HG02943 (cell line): ENCODE measurements at regions not wholly inside any gene's neighbourhood (a gene's known extent, or its start where the extent isn't known, plus 50 kb on each side); places are given as distances from the start of the nearest gene placed in this dataset.

Source experiments
- ATAC-seq: cut with Tn5 transposase; IDR thresholded peaks from one replicate; pipeline ENCODE4 v1.9.1; 2021; ENCODE audit warnings: mild to moderate bottlenecking, low read depth, moderate library complexity; ENCODE audit not compliant: unreplicated experiment

- no peak for ATAC-seq
These were observed 113.5 kb upstream of the TMEM18 start for GRCh38 chr2:790634-791245.

- ATAC-seq = no peak
These were observed 112.9 kb upstream of the TMEM18 start for GRCh38 chr2:790081-790480.

DNA sequence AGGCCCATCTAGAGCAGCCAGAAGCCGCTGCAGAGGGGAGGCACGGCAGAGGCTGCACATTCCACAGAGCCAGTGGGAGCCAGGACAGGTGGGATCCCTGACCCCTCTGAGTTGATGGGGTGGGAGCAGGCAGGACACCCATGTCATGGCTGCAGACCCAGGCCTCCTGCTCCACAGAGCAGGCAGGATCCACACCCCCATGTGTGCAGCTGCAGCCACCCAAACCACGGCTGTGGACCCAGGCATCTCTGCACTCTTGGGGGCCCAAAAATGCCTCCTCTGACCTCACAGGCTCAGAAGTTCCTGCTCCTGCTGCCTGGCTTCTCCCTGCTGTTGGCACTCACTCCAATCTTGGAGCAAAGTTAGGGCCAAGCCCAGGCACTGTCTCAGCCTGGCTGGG is 112.3 kb upstream of the TMEM18 start:
- no peak for ATAC-seq

GRCh38 chr2:788227-789032 is 111.2 kb upstream of the TMEM18 start:
- no peak for ATAC-seq

DNA sequence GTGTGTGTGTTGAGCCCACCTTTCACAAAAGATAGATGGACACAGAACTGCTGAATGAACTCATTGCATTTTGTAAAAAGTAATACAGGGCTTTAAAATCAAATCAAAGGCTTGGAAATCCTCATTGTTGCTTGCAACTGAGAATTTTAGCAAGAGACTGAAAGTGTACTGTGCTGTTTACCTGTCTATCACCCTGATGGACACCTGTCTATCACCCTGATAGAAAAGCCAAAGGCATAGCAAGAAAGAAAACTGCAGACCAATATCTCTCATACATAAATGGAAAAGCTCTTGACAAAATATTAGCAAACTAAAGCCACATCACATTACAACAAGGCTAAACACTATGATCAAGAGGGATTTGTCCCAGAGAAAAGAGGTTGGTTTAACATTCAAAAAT is 107.5 kb upstream of the TMEM18 start:
- no peak for ATAC-seq

- no peak for ATAC-seq
These were observed 103.4 kb upstream of the TMEM18 start for GRCh38 chr2:780581-780980.

DNA sequence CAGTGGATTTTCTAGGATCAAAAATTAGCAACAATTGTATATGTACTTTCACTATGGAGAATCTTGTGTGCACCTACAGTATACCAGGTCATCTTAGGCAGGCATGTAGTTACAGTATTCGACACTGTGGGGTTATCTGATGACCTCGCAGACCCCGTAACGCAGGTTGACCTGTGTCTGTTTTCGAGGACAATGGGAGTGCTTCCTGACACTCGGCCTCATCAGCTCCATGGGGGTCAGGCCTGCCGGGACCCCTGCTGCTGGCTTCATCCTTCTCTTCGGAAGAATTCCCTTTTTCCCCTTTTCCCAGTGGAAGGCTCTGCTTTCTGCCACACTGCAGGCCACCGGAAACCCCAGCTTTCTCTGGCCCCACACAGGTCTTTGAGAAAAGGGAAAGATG is 102.8 kb upstream of the TMEM18 start:
- ATAC-seq = no peak

DNA sequence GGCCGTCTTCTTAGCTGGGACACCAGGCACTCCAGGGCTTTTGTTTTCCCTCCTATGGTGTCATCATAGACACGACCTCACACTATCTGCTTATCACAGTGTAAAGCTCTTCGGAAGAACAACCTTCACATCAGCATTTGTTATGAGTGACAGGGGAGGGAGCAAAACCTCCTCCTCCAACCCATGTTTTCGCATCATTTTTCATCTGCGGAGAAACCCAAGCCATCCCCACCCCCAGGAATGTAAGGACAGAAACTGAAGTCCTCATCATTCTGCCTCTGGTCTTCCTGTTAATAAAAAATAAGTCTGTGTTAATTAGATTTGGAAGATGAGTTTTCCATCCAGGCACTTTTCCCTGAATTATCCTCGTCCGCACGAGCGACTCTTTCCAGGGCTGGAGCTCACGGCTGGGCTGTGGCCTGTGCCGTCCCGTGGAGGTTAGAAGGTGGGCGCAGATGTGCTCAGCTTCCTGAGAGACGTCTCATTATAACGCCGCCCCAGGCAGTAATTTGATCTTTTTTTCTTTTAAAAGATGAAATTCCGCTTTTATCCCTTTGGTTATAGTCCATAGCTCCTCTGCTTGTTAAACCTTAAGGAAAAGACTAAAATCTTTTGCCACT is 101.6 kb upstream of the TMEM18 start:
- no peak for ATAC-seq

GRCh38 chr2:777546-777945 is 100.3 kb upstream of the TMEM18 start:
- no peak for ATAC-seq

DNA sequence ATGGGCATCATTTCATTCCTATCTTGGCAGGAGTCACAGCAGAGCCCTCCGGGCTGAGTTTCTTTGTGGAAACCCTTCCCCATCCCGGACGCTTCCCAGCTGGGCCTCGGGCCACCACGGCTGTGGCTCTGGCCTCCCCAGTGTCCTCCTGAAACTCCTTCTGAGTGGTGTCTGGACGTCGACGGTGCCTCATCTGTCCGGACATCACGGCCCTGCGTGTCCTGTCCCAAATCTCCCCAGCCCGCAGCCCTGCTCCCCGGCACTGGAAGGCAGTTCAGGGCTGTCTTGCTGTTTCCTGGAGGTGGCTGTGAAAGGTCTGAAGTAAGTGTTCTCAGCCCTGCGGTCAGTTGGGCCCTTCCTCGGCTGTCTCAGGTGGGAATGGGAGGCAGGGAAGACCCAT is 99.8 kb upstream of the TMEM18 start:
- ATAC-seq = no peak

GRCh38 chr2:776487-776886 is 99.3 kb upstream of the TMEM18 start:
- ATAC-seq = no peak

- no peak for ATAC-seq
These were observed 98.8 kb upstream of the TMEM18 start for GRCh38 chr2:776038-776437.

DNA sequence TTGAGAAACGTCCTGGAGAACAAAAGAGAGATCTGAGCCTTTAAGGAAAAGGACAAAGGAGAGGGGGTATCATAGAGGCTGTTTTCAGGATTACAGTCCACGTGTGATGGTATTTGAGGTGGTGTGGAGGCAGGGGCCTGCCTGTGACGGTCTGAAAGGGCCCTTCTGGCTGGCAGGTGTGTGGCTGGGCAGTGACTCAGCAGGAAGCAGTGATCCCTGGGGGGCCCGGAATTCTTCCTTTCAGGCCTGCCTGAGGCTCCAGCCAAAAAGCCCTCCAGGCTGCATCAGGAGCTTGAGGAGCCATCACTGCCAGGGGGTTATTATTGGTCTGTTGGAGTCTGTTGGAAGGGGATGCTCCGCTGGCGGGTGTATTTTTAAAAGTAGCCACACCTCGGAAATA is 97.2 kb upstream of the TMEM18 start:
- ATAC-seq = no peak

GRCh38 chr2:773256-774160 is 96.3 kb upstream of the TMEM18 start:
- no peak for ATAC-seq

DNA sequence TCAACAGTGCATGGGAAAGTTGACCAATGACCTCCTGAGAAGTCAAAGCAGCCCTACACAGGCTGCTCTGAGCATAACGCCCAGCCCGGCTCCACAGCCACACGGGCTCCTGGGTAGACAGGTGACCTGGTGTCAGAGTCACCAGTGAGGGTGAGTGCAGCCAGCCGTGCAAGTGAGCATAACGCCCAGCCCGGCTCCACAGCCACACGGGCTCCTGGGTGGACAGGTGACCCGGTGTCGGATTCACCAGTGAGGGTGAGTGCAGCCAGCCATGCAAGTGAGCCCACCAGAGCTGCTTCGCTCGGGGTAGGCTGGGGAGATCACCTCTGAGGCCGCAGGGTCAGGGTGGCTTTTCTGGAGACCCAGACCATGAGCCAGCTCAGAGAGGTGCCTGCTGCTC is 94.3 kb upstream of the TMEM18 start:
- ATAC-seq = no peak

DNA sequence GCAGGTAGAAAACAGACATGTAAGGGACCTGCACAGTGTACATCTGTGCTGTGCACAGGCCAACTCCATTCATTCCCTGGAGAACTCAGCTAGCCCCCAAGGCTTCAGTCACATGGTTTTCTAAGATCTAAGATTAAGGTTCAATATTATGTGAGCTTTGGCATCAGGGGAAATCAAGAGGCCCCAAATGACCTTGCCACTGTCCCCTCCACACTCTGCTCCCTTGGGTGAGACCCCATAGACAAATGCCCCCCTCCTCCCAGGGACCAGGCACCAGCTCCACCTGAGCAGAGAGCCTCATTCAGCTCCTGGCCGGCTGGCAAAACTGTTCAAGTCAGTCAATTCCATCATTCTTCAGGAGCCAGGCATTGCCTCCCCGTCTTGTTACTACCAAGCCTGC is 93.6 kb upstream of the TMEM18 start:
- ATAC-seq = no peak

GRCh38 chr2:769771-770170 is 92.6 kb upstream of the TMEM18 start:
- ATAC-seq = no peak

DNA sequence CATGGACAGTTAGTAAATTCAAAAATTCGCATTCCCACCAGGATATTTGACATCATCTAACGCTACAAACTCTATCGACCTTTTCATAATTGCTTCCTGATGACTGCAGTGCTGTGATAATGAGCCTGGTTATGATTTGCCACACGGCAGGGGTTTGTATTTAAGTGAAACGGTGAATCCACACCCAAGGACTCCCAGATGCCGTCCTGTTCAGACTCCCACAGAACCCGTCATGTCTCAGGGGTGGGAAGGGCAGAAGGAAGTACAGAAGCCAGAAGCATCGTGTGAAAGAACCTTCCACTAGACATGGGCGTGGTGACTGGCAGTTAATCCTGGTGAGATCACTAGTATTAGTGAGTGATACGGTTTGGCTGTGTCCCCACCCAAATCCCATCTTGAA is 91.2 kb upstream of the TMEM18 start:
- ATAC-seq = no peak

DNA sequence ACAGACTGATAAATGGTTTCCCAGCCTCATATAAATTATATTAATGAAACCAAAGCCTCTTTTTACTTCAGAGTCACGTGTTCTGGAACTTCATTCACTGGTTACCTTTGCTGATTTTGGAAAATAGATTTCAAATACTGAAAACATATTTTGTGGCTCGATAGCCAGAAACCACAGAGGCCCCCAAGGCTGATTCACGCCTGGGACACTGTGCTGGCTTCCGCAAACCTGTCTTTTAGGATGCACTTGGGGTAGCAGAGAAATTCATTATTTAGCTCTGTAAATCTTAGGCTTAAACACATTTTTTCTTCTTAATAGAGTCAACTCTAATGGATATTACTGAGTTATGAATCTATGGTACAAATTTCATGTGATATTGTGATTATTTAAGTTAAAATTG is 90.7 kb upstream of the TMEM18 start:
- ATAC-seq = no peak

GRCh38 chr2:767440-767839 is 90.2 kb upstream of the TMEM18 start:
- ATAC-seq = no peak

DNA sequence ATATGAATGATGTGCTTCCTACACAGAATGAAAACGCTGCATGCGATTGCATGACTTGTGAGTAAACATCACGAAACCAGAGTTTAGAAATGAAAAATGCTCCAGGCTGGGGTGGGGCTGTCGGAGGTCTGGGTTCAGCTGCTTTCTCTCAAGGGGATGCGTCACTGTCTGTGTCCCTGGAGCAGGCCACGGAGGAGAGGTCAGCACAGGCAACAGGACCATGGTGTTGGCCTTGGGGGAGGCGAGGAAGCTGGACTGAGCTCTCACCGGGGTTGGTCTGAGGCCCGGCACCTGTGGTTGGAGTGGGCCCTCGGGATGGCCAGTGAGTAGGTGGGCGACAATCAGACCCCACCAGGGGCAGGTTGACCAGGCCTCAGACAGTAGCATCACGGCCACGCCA is 89.0 kb upstream of the TMEM18 start:
- no peak for ATAC-seq
